GM21367 (cell line): ENCODE measurements at regions not wholly inside any gene's neighbourhood (a gene's known extent, or its start where the extent isn't known, plus 50 kb on each side); places are given as distances from the start of the nearest gene placed in this dataset.

Experiments
- ATAC-seq: cut with Tn5 transposase; IDR thresholded peaks from one replicate; pipeline ENCODE4 v1.9.1; 2021; ENCODE audit not compliant: unreplicated experiment

GRCh38 chr10:88082391-88082790 lies 219.0 kb downstream of the PTEN start:
- peak; percentile 5 for ATAC-seq

- peak; percentile 79 for ATAC-seq
These were observed 219.6 kb downstream of the PTEN start for GRCh38 chr10:88082806-88083596.

- ATAC-seq = no peak
These were observed 220.2 kb downstream of the PTEN start for GRCh38 chr10:88083597-88083989.

GRCh38 chr10:88086187-88086960 lies 222.9 kb downstream of the PTEN start:
- ATAC-seq = no peak

GRCh38 chr10:88088441-88089340 lies 225.3 kb downstream of the PTEN start:
- no peak for ATAC-seq

- no peak for ATAC-seq
These were observed 226.1 kb downstream of the PTEN start for GRCh38 chr10:88089498-88089897.

GRCh38 chr10:88090568-88091214 lies 227.3 kb downstream of the PTEN start:
- no peak for ATAC-seq

GRCh38 chr10:88091490-88092061 lies 228.2 kb downstream of the PTEN start:
- peak; percentile 73 for ATAC-seq

GRCh38 chr10:88092265-88092664 lies 228.8 kb downstream of the PTEN start:
- no peak for ATAC-seq

GRCh38 chr10:88092973-88093372 lies 229.5 kb downstream of the PTEN start:
- no peak for ATAC-seq

GRCh38 chr10:88094795-88095194 lies 231.4 kb downstream of the PTEN start:
- no peak for ATAC-seq

- ATAC-seq = no peak
These were observed 231.8 kb downstream of the PTEN start for GRCh38 chr10:88095223-88095721.

GRCh38 chr10:88095778-88096431 lies 232.5 kb downstream of the PTEN start:
- ATAC-seq = no peak

GRCh38 chr10:88097092-88097516 lies 233.7 kb downstream of the PTEN start:
- no peak for ATAC-seq

- no peak for ATAC-seq
These were observed 234.1 kb downstream of the PTEN start for GRCh38 chr10:88097536-88097935.

- ATAC-seq = no peak
These were observed 236.9 kb downstream of the PTEN start for GRCh38 chr10:88100281-88100680.

GRCh38 chr10:88101666-88102065 lies 238.2 kb downstream of the PTEN start:
- ATAC-seq = no peak

- no peak for ATAC-seq
These were observed 240.2 kb downstream of the PTEN start for GRCh38 chr10:88103576-88103975.

- no peak for ATAC-seq
These were observed 240.8 kb downstream of the PTEN start for GRCh38 chr10:88104223-88104622.

GRCh38 chr10:88106366-88106765 lies 242.9 kb downstream of the PTEN start:
- no peak for ATAC-seq
